Breast epithelium (tissue), 3 donors: ENCODE measurements at regions not wholly inside any gene's neighbourhood (a gene's known extent, or its start where the extent isn't known, plus 50 kb on each side); places are given as distances from the start of the nearest gene placed in this dataset.

Source experiments
- CTCF ChIP-seq, 3 donors: fragments of 450-650 bp; IDR thresholded peaks; one replicate each; pipeline ENCODE4 v1.5.1; 2016 to 2017; ENCODE audit warnings: antibody characterized with exemption in 3 of 3, mild to moderate bottlenecking in 3 of 3, moderate library complexity in 3 of 3
- POLR2A ChIP-seq: fragments of 450-650 bp; IDR thresholded peaks from one replicate; pipeline ENCODE4 v1.6.1; 2016; ENCODE audit warnings: antibody characterized with exemption, mild to moderate bottlenecking, moderate library complexity
- POLR2AphosphoS5 ChIP-seq, 3 donors: sonication (generic); formaldehyde crosslinking; IDR thresholded peaks; one replicate each; pipeline ENCODE4 v1.6.1; 2017; ENCODE audit warnings: antibody characterized with exemption in 3 of 3

- TF ChIP-seq CTCF (IDR thresholded peaks at IDR 0.05) (no peak), POLR2AphosphoS5 (IDR thresholded peaks at IDR 0.05) (no peak), POLR2A (no peak)
Measured at GRCh38 chr6:133705731-133706130, 183.2 kb upstream of the TCF21 start.
